Tibial nerve (tissue), 4 donors: ENCODE measurements at regions not wholly inside any gene's neighbourhood (a gene's known extent, or its start where the extent isn't known, plus 50 kb on each side); places are given as distances from the start of the nearest gene placed in this dataset.

Experiments
- DNase-seq, 2 donors: peaks; one replicate each; pipeline ENCODE4 v3.0.0-alpha.2; 2019; ENCODE audit warnings: low spot score in 2 of 2
- H3K27ac ChIP-seq, 4 donors: fragments of 200-600 bp; sonication (generic) in 3 of 4; one replicate each; pipeline ENCODE4 v1.5.1; 2017 to 2019; ENCODE audit warnings: mild to moderate bottlenecking in 1 of 4
- H3K27me3 ChIP-seq, 2 donors: fragments of 200-600 bp; sonication (generic) in 1 of 2; one replicate each; pipeline versions ENCODE4 v1.5.1 to v1.6.0; 2017 to 2019
- H3K36me3 ChIP-seq, 3 donors: fragments of 200-600 bp; sonication (generic); one replicate each; pipeline ENCODE4 v1.5.1; 2018 to 2019
- H3K4me1 ChIP-seq, 4 donors: fragments of 200-600 bp; sonication (generic) in 3 of 4; one replicate each; pipeline ENCODE4 v1.5.1; 2017 to 2019
- H3K4me3 ChIP-seq, 4 donors: fragments of 200-600 bp; sonication (generic) in 3 of 4; one replicate each; pipeline ENCODE4 v1.5.1; 2017 to 2019; ENCODE audit warnings: mild to moderate bottlenecking in 1 of 4, moderate library complexity in 1 of 4
- H3K9me3 ChIP-seq, 4 donors: fragments of 200-600 bp; sonication (generic) in 3 of 4; one replicate each; pipeline ENCODE4 v1.5.1; 2017 to 2019
- CTCF ChIP-seq, 5 experiments: fragments of 200-600 bp in 3 of 5; fragments of 450-650 bp in 2 of 5; sonication (generic) in 3 of 5; IDR thresholded peaks; one replicate each; pipeline ENCODE4 v1.5.1; 2016 to 2019; ENCODE audit warnings: antibody characterized with exemption in 5 of 5, mild to moderate bottlenecking in 3 of 5, moderate library complexity in 2 of 5
- EP300 ChIP-seq, 2 donors: sonication (generic); formaldehyde crosslinking; IDR thresholded peaks; one replicate each; pipeline ENCODE4 v1.6.1; 2017; ENCODE audit warnings: antibody characterized with exemption in 2 of 2, mild to moderate bottlenecking in 1 of 2
- POLR2A ChIP-seq, 2 donors: fragments of 450-650 bp; IDR thresholded peaks; one replicate each; pipeline ENCODE4 v1.6.1; 2017; ENCODE audit warnings: antibody characterized with exemption in 2 of 2, mild to moderate bottlenecking in 2 of 2, moderate library complexity in 2 of 2
- WGBS, 2 donors: methylation state at CpG; one replicate each; pipeline ENCODE4 v1.1.5; 2018; 5-methylcytosine and 5-hydroxymethylcytosine counted together

GRCh38 chr18:66119347-66119746 lies 368.5 kb downstream of the CDH7 start:
- DNase-seq: no peak
- Histone ChIP-seq H3K4me3 (no peak overlapping the region), H3K4me1 (no peaks in the 10 kb centered on the region), H3K27me3 (no peaks in the 10 kb centered on the region), H3K27ac (no peak overlapping the region), H3K36me3 (no peaks in the 10 kb centered on the region), H3K9me3 (no peaks in the 10 kb centered on the region)
- TF ChIP-seq CTCF (IDR thresholded peaks at IDR 0.05): no peak
- no peak for TF ChIP-seq EP300 (IDR thresholded peaks at IDR 0.05)
- no peak for TF ChIP-seq POLR2A (IDR thresholded peaks at IDR 0.05)

- no peaks in the 10 kb centered on the region for H3K36me3 ChIP-seq
- H3K9me3 ChIP-seq: no peaks in the 10 kb centered on the region
- H3K27ac ChIP-seq: no peak overlapping the region
- 85 to 87% methylated on average over 13 of the region's 13 CpGs for WGBS, 2 donors
- H3K4me3 ChIP-seq: no peak overlapping the region
- TF ChIP-seq CTCF (IDR thresholded peaks at IDR 0.05) (no peak), EP300 (IDR thresholded peaks at IDR 0.05) (no peak), POLR2A (IDR thresholded peaks at IDR 0.05) (no peak)
- no peaks in the 10 kb centered on the region for H3K4me1 ChIP-seq
- H3K27me3 ChIP-seq: no peaks in the 10 kb centered on the region
- DNase-seq: no peak
Measured at GRCh38 chr18:66111018-66111417, 360.2 kb downstream of the CDH7 start.

- TF ChIP-seq EP300 (IDR thresholded peaks at IDR 0.05): no peak
- Histone ChIP-seq H3K4me1 (no peaks in the 10 kb centered on the region), H3K27ac (no peak overlapping the region), H3K36me3 (no peaks in the 10 kb centered on the region), H3K4me3 (no peak overlapping the region), H3K9me3 (no peaks in the 10 kb centered on the region), H3K27me3 (no peaks in the 10 kb centered on the region)
- 86 to 88% methylated on average over 1 of the region's 1 CpG for WGBS, 2 donors
- no peak for DNase-seq
Measured at GRCh38 chr18:66110607-66111006, 359.8 kb downstream of the CDH7 start.

GRCh38 chr18:66109981-66110380 lies 359.2 kb downstream of the CDH7 start:
- no peak overlapping the region for H3K27ac ChIP-seq
- H3K4me1 ChIP-seq: no peaks in the 10 kb centered on the region
- no peak overlapping the region for H3K4me3 ChIP-seq
- H3K9me3 ChIP-seq: no peaks in the 10 kb centered on the region
- 50 to 63% methylated on average over 1 of the region's 1 CpG for WGBS, 2 donors
- no peaks in the 10 kb centered on the region for H3K27me3 ChIP-seq
- H3K36me3 ChIP-seq: no peaks in the 10 kb centered on the region
- TF ChIP-seq EP300 (IDR thresholded peaks at IDR 0.05): no peak
- no peak for TF ChIP-seq CTCF (IDR thresholded peaks at IDR 0.05)
- TF ChIP-seq POLR2A (IDR thresholded peaks at IDR 0.05): no peak
- no peak for DNase-seq

- no peak for DNase-seq
- H3K27me3 ChIP-seq: no peaks in the 10 kb centered on the region
- no peak overlapping the region for H3K4me3 ChIP-seq
- no peaks in the 10 kb centered on the region for H3K4me1 ChIP-seq
- H3K36me3 ChIP-seq: no peaks in the 10 kb centered on the region
- no peak overlapping the region for H3K27ac ChIP-seq
- no peak for TF ChIP-seq POLR2A (IDR thresholded peaks at IDR 0.05)
- TF ChIP-seq EP300 (IDR thresholded peaks at IDR 0.05): no peak
- TF ChIP-seq CTCF (IDR thresholded peaks at IDR 0.05): no peak
- H3K9me3 ChIP-seq: no peaks in the 10 kb centered on the region
- WGBS, 2 donors: 85 to 86% methylated on average over 3 of the region's 3 CpGs
Measured at GRCh38 chr18:66107546-66107945, 356.7 kb downstream of the CDH7 start.

- no peak overlapping the region for H3K27ac ChIP-seq
- 44 to 50% methylated on average over 4 of the region's 4 CpGs for WGBS, 2 donors
- TF ChIP-seq CTCF (IDR thresholded peaks at IDR 0.05): no peak
- TF ChIP-seq POLR2A (IDR thresholded peaks at IDR 0.05): no peak
- no peak for TF ChIP-seq EP300 (IDR thresholded peaks at IDR 0.05)
- no peaks in the 10 kb centered on the region for H3K4me1 ChIP-seq
- H3K36me3 ChIP-seq: no peaks in the 10 kb centered on the region
- no peak overlapping the region for H3K4me3 ChIP-seq
- no peaks in the 10 kb centered on the region for H3K9me3 ChIP-seq
- DNase-seq: no peak
- no peaks in the 10 kb centered on the region for H3K27me3 ChIP-seq
Measured at GRCh38 chr18:66105016-66105415, 354.2 kb downstream of the CDH7 start.
